ENCODE measurements at regions not wholly inside any gene's neighbourhood (a gene's known extent, or its start where the extent isn't known, plus 50 kb on each side); places are given as distances from the start of the nearest gene placed in this dataset.

GRCh38 chr17:71269201-71269600 is 851.6 kb upstream of the SOX9 start:
- BruUV-seq (replicated peaks), result no TSS peak
- Histone ChIP-seq H2BK5ac (ENCODE audit: low read depth, low read length, poor library complexity, severe bottlenecking) (no peak overlapping the region), H2BK15ac (ENCODE audit: low read depth, low read length) (no peak overlapping the region), H3K27ac (ENCODE audit: insufficient read depth, low read length) (no peak overlapping the region), H3K18ac (ENCODE audit: low read depth, low read length) (no peak overlapping the region), H3K9me1 (ENCODE audit: insufficient read depth, low read length) (no peaks in the 10 kb centered on the region), H3K9me3 (ENCODE audit: control insufficient read depth, insufficient read depth, low read length) (peaks cover 5% of the 10 kb centered on the region), H3K9ac (ENCODE audit: low read depth, low read length) (no peak overlapping the region), H2AK5ac (ENCODE audit: low read depth, low read length) (no peak overlapping the region), H2BK20ac (ENCODE audit: low read depth, low read length) (no peak overlapping the region), H2AFZ (replicated peaks; ENCODE audit: low read length, poor library complexity) (no peak overlapping the region), H4K5ac (ENCODE audit: low read depth, low read length) (no peak overlapping the region), H3K4me2 (ENCODE audit: low read depth, low read length) (no peak overlapping the region), H3K23ac (ENCODE audit: low read depth, low read length) (no peak overlapping the region), H2AK9ac (replicated peaks; ENCODE audit: low read depth, low read length, poor library complexity) (no peak overlapping the region), H3K4me3 (ENCODE audit: insufficient read depth, low read depth, low read length) (no peak overlapping the region), H2BK120ac (ENCODE audit: low read depth, low read length) (no peak overlapping the region), H3K79me1 (ENCODE audit: low read depth in 1 of 2, low read length in 2 of 2) (no peaks in the 10 kb centered on the region), H4K20me1 (ENCODE audit: insufficient read depth, low read length) (no peaks in the 10 kb centered on the region), H3K56ac (ENCODE audit: extremely low read depth, insufficient read depth, low read length) (no peak overlapping the region), H3K14ac (replicated peaks; ENCODE audit: low read depth, low read length) (no peak overlapping the region), H3K36me3 (ENCODE audit: control insufficient read depth, insufficient read depth, low read length) (no peaks in the 10 kb centered on the region), H3K4ac (ENCODE audit: low read depth, low read length) (no peak overlapping the region), H4K91ac (ENCODE audit: insufficient read depth, low read depth, low read length) (no peak overlapping the region), H3K4me1 (ENCODE audit: control insufficient read depth, insufficient read depth, low read length) (no peaks in the 10 kb centered on the region; the same call in 1 of the 2 replicates), H4K8ac (ENCODE audit: low read depth in 2 of 2, low read length in 2 of 2) (no peak overlapping the region), H3K27me3 (ENCODE audit: control insufficient read depth, insufficient read depth, low read length) (no peaks in the 10 kb centered on the region)
- dilution Hi-C loops (cut with HindIII; ENCODE audit: low sequenced_read_pairs, unreplicated experiment) (no loop called here), in situ Hi-C loops (cut with MboI; ENCODE audit: low sequenced_read_pairs) (no loop called here), intact Hi-C loops (cut with micrococcal nuclease) (no loop called here)
- CTCF ChIA-PET, result no interaction called here
- ATAC-seq (ENCODE audit: low read depth) (no peak), DNase-seq (no peak)
- WGBS, 2 experiments (ENCODE audit: extremely low coverage in 2 of 2, insufficient read length in 1 of 2), result no CpG with 5 or more reads among the region's 1 CpG
- peak; percentile 14; the same call in 1 of the 2 replicates for TF ChIP-seq MAFK (IDR thresholded peaks at IDR 0.05; ENCODE audit: low read depth, low read length)
- no peak for TF ChIP-seq FOS (IDR thresholded peaks at IDR 0.05; ENCODE audit: low read depth, low read length)
- POLR2A ChIA-PET (ENCODE audit: unreplicated experiment), result no interaction called here

Measured in IMR-90 (cell line).